Skeletal muscle tissue (tissue), 3 donors: ENCODE measurements at regions not wholly inside any gene's neighbourhood (a gene's known extent, or its start where the extent isn't known, plus 50 kb on each side); places are given as distances from the start of the nearest gene placed in this dataset.
"Not testable (repeated sequence)": the region's sequence is repeated elsewhere in the genome, so short reads cannot be mapped to it uniquely, and the experiment has no call there.

Experiments used
- H3K27ac ChIP-seq: one replicate; pipeline ENCODE4 v1.7.0; 2013; ENCODE audit warnings: mild to moderate bottlenecking, low read depth, low read length, inconsistent platforms
- H3K27me3 ChIP-seq, 3 donors: one replicate each; pipeline ENCODE4 v1.7.0; 2013; ENCODE audit warnings: low read length in 3 of 3; ENCODE audit not compliant: control insufficient read depth in 3 of 3, insufficient read depth in 3 of 3
- H3K36me3 ChIP-seq, 3 donors: one replicate each; pipeline ENCODE4 v1.7.0; 2013; ENCODE audit warnings: low read length in 3 of 3; ENCODE audit not compliant: control insufficient read depth in 3 of 3, insufficient read depth in 3 of 3
- H3K4me1 ChIP-seq, 3 donors: one replicate each; pipeline ENCODE4 v1.7.0; 2013; ENCODE audit warnings: low read length in 3 of 3, mild to moderate bottlenecking in 3 of 3; ENCODE audit not compliant: control insufficient read depth in 3 of 3, insufficient read depth in 3 of 3
- H3K4me3 ChIP-seq, 3 donors: one replicate each; pipeline ENCODE4 v1.7.0; 2013; ENCODE audit warnings: low read length in 3 of 3
- H3K9ac ChIP-seq, 3 donors: one replicate each; pipeline ENCODE4 v1.7.0; 2013; ENCODE audit warnings: low read length in 3 of 3, mild to moderate bottlenecking in 3 of 3, moderate library complexity in 2 of 3, low read depth in 1 of 3
- H3K9me3 ChIP-seq, 3 donors: one replicate each; pipeline ENCODE4 v1.7.0; 2013; ENCODE audit warnings: low read length in 3 of 3; ENCODE audit not compliant: control insufficient read depth in 3 of 3
- donor health status: Osteomylitis.

GRCh38 chr5:15097552-15097951, 226.0 kb upstream of the ANKH start:
- H3K9me3 ChIP-seq = no peaks in the 10 kb centered on the region
- H3K4me3 ChIP-seq = no peak overlapping the region
- no peak overlapping the region for H3K27ac ChIP-seq
- no peak overlapping the region for H3K9ac ChIP-seq
- H3K27me3 ChIP-seq = no peaks in the 10 kb centered on the region
- no peaks in the 10 kb centered on the region for H3K4me1 ChIP-seq
- no peaks in the 10 kb centered on the region for H3K36me3 ChIP-seq

GRCh38 chr5:15096686-15097085, 225.1 kb upstream of the ANKH start:
- H3K36me3 ChIP-seq, H3K27ac ChIP-seq, H3K9me3 ChIP-seq, H3K4me3 ChIP-seq, H3K27me3 ChIP-seq, H3K9ac ChIP-seq, H3K4me1 ChIP-seq: not testable (repeated sequence)

GRCh38 chr5:15092801-15093200, 221.2 kb upstream of the ANKH start:
- Histone ChIP-seq H3K36me3 (no peaks in the 10 kb centered on the region), H3K4me3 (no peak overlapping the region), H3K9ac (no peak overlapping the region), H3K27me3 (peaks cover 0 to 3% (median 0%) of the 10 kb centered on the region in 3 donors), H3K9me3 (no peaks in the 10 kb centered on the region), H3K4me1 (no peaks in the 10 kb centered on the region), H3K27ac (no peak overlapping the region)

GRCh38 chr5:15085671-15086070, 214.1 kb upstream of the ANKH start:
- Histone ChIP-seq H3K4me1 (no peaks in the 10 kb centered on the region), H3K27ac (no peak overlapping the region), H3K27me3 (peaks cover 0 to 3% (median 0%) of the 10 kb centered on the region in 3 donors), H3K4me3 (no peak overlapping the region), H3K9ac (no peak overlapping the region), H3K9me3 (no peaks in the 10 kb centered on the region), H3K36me3 (no peaks in the 10 kb centered on the region)

- Histone ChIP-seq H3K4me3 (no peak overlapping the region), H3K9ac (no peak overlapping the region), H3K27ac (no peak overlapping the region), H3K27me3 (no peaks in the 10 kb centered on the region), H3K36me3 (no peaks in the 10 kb centered on the region), H3K9me3 (no peaks in the 10 kb centered on the region), H3K4me1 (no peaks in the 10 kb centered on the region)
These were observed 210.5 kb upstream of the ANKH start for GRCh38 chr5:15082096-15082495.

- Histone ChIP-seq H3K9ac (no peak overlapping the region), H3K9me3 (no peaks in the 10 kb centered on the region), H3K36me3 (no peaks in the 10 kb centered on the region), H3K4me1 (no peaks in the 10 kb centered on the region), H3K4me3 (no peak overlapping the region), H3K27me3 (no peaks in the 10 kb centered on the region), H3K27ac (no peak overlapping the region)
These were observed 208.6 kb upstream of the ANKH start for GRCh38 chr5:15080219-15080618.

- Histone ChIP-seq H3K4me3 (no peak overlapping the region), H3K9ac (no peak overlapping the region), H3K36me3 (no peaks in the 10 kb centered on the region), H3K27me3 (no peaks in the 10 kb centered on the region), H3K4me1 (no peaks in the 10 kb centered on the region), H3K9me3 (no peaks in the 10 kb centered on the region), H3K27ac (no peak overlapping the region)
These were observed 208.0 kb upstream of the ANKH start for GRCh38 chr5:15079566-15079965.

- H3K4me3 ChIP-seq = no peak overlapping the region
These were observed 203.1 kb upstream of the ANKH start for GRCh38 chr5:15074651-15075050.

GRCh38 chr5:15073453-15073852, 201.9 kb upstream of the ANKH start:
- Histone ChIP-seq H3K27me3 (no peaks in the 10 kb centered on the region), H3K27ac (no peak overlapping the region), H3K36me3 (no peaks in the 10 kb centered on the region), H3K9ac (no peak overlapping the region), H3K9me3 (no peaks in the 10 kb centered on the region), H3K4me3 (no peak overlapping the region), H3K4me1 (no peaks in the 10 kb centered on the region)

More at GRCh38 chr5:15074651-15075050, 203.1 kb upstream of the ANKH start:
- Histone ChIP-seq H3K36me3 (no peaks in the 10 kb centered on the region), H3K9ac (no peak overlapping the region), H3K27ac (no peak overlapping the region), H3K27me3 (no peaks in the 10 kb centered on the region), H3K4me1 (no peaks in the 10 kb centered on the region), H3K9me3 (no peaks in the 10 kb centered on the region)

- Histone ChIP-seq H3K27ac (no peak overlapping the region), H3K4me1 (no peaks in the 10 kb centered on the region), H3K27me3 (no peaks in the 10 kb centered on the region), H3K4me3 (no peak overlapping the region), H3K9me3 (no peaks in the 10 kb centered on the region), H3K36me3 (no peaks in the 10 kb centered on the region), H3K9ac (no peak overlapping the region)
These were observed 199.3 kb upstream of the ANKH start for GRCh38 chr5:15070907-15071306.

- Histone ChIP-seq H3K9me3 (no peaks in the 10 kb centered on the region), H3K36me3 (no peaks in the 10 kb centered on the region), H3K27ac (no peak overlapping the region), H3K4me1 (no peaks in the 10 kb centered on the region), H3K9ac (no peak overlapping the region), H3K4me3 (no peak overlapping the region), H3K27me3 (no peaks in the 10 kb centered on the region)
These were observed 197.9 kb upstream of the ANKH start for GRCh38 chr5:15069407-15069905.
